CD4-positive, alpha-beta T cell (primary cell): ENCODE measurements at regions not wholly inside any gene's neighbourhood (a gene's known extent, or its start where the extent isn't known, plus 50 kb on each side); places are given as distances from the start of the nearest gene placed in this dataset.

Experiments
- ATAC-seq: fragments of 200-7000 bp; cut with Tn5 transposase; one replicate; pipeline ENCODE4 v1.10.0; 2022; ENCODE audit warnings: mild to moderate bottlenecking; ENCODE audit not compliant: poor library complexity
- CTCF ChIA-PET: fragments of 350-600 bp; sonication (Branson Sonifier 250); formaldehyde crosslinking; loops from one replicate; lab custom pipeline; 2021; ENCODE audit warnings: antibody characterized with exemption, inconsistent platforms; lab: Charles Lee
- POLR2A ChIA-PET: fragments of 350-600 bp; sonication (Branson Sonifier 250); formaldehyde crosslinking; loops from one replicate; lab custom pipeline; 2021; ENCODE audit warnings: antibody characterized with exemption, inconsistent platforms; lab: Charles Lee
- DNase-seq, 14 experiments: peaks; one replicate each; pipeline ENCODE4 v3.0.0-alpha.2; 2013 to 2020; ENCODE audit warnings: mixed read lengths in 2 of 14
- H3K27ac ChIP-seq, 2 donors: one replicate each; pipeline versions ENCODE4 v1.5.1 to v1.7.0; 2013; ENCODE audit warnings: low read length in 2 of 2, low read depth in 1 of 2, mild to moderate bottlenecking in 1 of 2
- H3K27me3 ChIP-seq, 2 experiments: 1 replicate in 1 of 2; 2 replicates in 1 of 2; pipeline versions ENCODE4 v1.6.1 to v1.7.0; 2013; ENCODE audit warnings: low read length in 2 of 2, control low read depth in 1 of 2, mild to moderate bottlenecking in 1 of 2, moderate library complexity in 1 of 2; ENCODE audit not compliant: insufficient read depth in 2 of 2, control insufficient read depth in 1 of 2
- H3K36me3 ChIP-seq: one replicate; pipeline ENCODE4 v1.6.1; 2013; ENCODE audit warnings: low read length, control low read depth; ENCODE audit not compliant: insufficient read depth
- H3K4me1 ChIP-seq: one replicate; pipeline ENCODE4 v1.6.1; 2013; ENCODE audit warnings: low read length, control low read depth; ENCODE audit not compliant: insufficient read depth
- H3K4me3 ChIP-seq: one replicate; pipeline ENCODE4 v1.5.1; 2013; ENCODE audit warnings: mild to moderate bottlenecking, low read length, moderate library complexity
- H3K9me3 ChIP-seq, 2 experiments: 1 replicate in 1 of 2; 2 replicates in 1 of 2; pipeline versions ENCODE4 v1.6.1 to v1.7.0; 2013; ENCODE audit warnings: low read length in 2 of 2, mild to moderate bottlenecking in 2 of 2, control low read depth in 1 of 2, moderate library complexity in 1 of 2; ENCODE audit not compliant: control insufficient read depth in 1 of 2, insufficient read depth in 1 of 2
- H3K27ac Mint-ChIP-seq: one replicate; pipeline ENCODE4 v1.8.0; 2020; ENCODE audit warnings: mixed read lengths
- H3K27me3 Mint-ChIP-seq: one replicate; pipeline ENCODE4 v1.8.0; 2021; ENCODE audit warnings: mixed read lengths
- H3K36me3 Mint-ChIP-seq: one replicate; pipeline ENCODE4 v1.8.0; 2021; ENCODE audit warnings: low read depth, mixed read lengths
- H3K4me1 Mint-ChIP-seq: one replicate; pipeline ENCODE4 v1.8.0; 2021; ENCODE audit warnings: low read depth, mixed read lengths
- H3K4me3 Mint-ChIP-seq: one replicate; pipeline ENCODE4 v1.8.0; 2020; ENCODE audit warnings: mild to moderate bottlenecking, mixed read lengths
- H3K9me3 Mint-ChIP-seq: one replicate; pipeline ENCODE4 v1.8.0; 2020; ENCODE audit warnings: mixed read lengths
- intact Hi-C, 2 experiments: fragments of 100-400 bp; cut with DNase I in 1 of 2; cut with micrococcal nuclease in 1 of 2; formaldehyde crosslinking; loops; one replicate each; pipeline versions ENCODE4 v1.15.1 to v1.9.0; 2023 to 2025; cut with DNase I, micrococcal nuclease
- TF ChIP-seq, protein P1 (sequence below): fragments of 200-600 bp; IDR thresholded peaks from one replicate; pipeline ENCODE4 v1.8.0; 2022; ENCODE audit warnings: antibody characterized with exemption, mild to moderate bottlenecking

DNA sequence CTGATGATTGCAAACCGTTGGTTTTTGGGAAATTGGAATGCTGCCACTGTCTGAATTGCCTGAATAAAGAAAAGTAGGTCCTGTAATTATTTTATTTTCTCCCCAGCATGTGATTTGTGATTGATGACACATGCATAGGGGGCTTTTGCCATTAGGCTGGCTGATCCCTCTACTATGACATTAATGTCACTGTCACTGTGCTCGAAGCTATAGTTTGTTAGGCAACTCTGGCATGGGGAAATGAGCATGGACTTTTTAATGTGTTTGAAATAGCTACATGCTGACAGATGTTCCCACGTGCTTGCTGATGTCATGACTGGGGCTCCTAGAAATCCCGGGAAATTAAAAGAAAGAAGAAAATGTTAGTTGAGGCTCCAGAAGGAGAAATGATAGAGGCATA lies 99.1 kb downstream of the HRH4 start:
- DNase-seq (no peak), ATAC-seq (no peak)
- ChIA-PET POLR2A (no interaction called here), CTCF (no interaction called here)
- intact Hi-C loops: no loop called here
- H3K27me3 ChIP-seq: peaks cover 0 to 4% of the 10 kb centered on the region in 2 experiments
- TF ChIP-seq, protein P1, sequence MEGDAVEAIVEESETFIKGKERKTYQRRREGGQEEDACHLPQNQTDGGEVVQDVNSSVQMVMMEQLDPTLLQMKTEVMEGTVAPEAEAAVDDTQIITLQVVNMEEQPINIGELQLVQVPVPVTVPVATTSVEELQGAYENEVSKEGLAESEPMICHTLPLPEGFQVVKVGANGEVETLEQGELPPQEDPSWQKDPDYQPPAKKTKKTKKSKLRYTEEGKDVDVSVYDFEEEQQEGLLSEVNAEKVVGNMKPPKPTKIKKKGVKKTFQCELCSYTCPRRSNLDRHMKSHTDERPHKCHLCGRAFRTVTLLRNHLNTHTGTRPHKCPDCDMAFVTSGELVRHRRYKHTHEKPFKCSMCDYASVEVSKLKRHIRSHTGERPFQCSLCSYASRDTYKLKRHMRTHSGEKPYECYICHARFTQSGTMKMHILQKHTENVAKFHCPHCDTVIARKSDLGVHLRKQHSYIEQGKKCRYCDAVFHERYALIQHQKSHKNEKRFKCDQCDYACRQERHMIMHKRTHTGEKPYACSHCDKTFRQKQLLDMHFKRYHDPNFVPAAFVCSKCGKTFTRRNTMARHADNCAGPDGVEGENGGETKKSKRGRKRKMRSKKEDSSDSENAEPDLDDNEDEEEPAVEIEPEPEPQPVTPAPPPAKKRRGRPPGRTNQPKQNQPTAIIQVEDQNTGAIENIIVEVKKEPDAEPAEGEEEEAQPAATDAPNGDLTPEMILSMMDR: no peak
- no peaks in the 10 kb centered on the region for H3K9me3 Mint-ChIP-seq
- H3K4me1 ChIP-seq: no peaks in the 10 kb centered on the region
- no peaks in the 10 kb centered on the region for H3K4me1 Mint-ChIP-seq
- no peak overlapping the region for H3K27ac Mint-ChIP-seq
- H3K36me3 ChIP-seq: no peaks in the 10 kb centered on the region
- no peaks in the 10 kb centered on the region for H3K36me3 Mint-ChIP-seq
- H3K4me3 ChIP-seq: no peak overlapping the region
- peaks cover 31% of the 10 kb centered on the region for H3K27me3 Mint-ChIP-seq
- no peak overlapping the region for H3K4me3 Mint-ChIP-seq
- no peaks in the 10 kb centered on the region for H3K9me3 ChIP-seq
- H3K27ac ChIP-seq: no peak overlapping the region

DNA sequence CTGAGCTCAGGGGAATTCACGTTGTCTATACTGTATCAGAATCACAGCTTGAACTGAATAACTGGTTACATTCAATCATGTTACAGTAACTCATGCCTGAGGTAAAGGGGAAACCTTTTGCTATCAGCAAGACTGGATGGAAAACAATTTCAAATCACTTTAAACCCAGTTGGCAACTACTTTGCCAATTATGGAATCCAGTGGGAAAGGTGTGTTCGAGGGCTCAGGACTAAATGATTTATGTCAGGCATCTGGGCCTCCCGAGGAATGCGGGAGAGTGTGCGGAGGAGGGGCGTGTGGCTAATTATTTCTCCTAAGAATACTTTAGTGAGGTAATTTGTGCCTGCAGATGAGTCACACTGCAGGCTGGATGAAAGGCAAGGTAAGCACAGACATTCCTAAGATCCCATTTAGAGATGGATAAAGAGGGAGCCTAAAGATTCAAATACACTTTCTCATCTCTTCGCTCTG lies 100.1 kb downstream of the HRH4 start:
- no peak overlapping the region for H3K27ac Mint-ChIP-seq
- H3K27me3 Mint-ChIP-seq: peaks cover 31% of the 10 kb centered on the region
- ChIA-PET POLR2A (no interaction called here), CTCF (no interaction called here)
- DNase-seq: no peak
- no peaks in the 10 kb centered on the region for H3K9me3 Mint-ChIP-seq
- intact Hi-C loops: no loop called here
- H3K4me1 Mint-ChIP-seq: no peaks in the 10 kb centered on the region
- no peak for ATAC-seq
- no peaks in the 10 kb centered on the region for H3K4me1 ChIP-seq
- no peak overlapping the region for H3K4me3 Mint-ChIP-seq
- no peaks in the 10 kb centered on the region for H3K36me3 ChIP-seq
- H3K4me3 ChIP-seq: no peak overlapping the region
- H3K27ac ChIP-seq: no peak overlapping the region
- H3K36me3 Mint-ChIP-seq: no peaks in the 10 kb centered on the region
- no peaks in the 10 kb centered on the region for H3K9me3 ChIP-seq
- peaks cover 0 to 4% of the 10 kb centered on the region in 2 experiments for H3K27me3 ChIP-seq
- TF ChIP-seq, protein P1: no peak

DNA sequence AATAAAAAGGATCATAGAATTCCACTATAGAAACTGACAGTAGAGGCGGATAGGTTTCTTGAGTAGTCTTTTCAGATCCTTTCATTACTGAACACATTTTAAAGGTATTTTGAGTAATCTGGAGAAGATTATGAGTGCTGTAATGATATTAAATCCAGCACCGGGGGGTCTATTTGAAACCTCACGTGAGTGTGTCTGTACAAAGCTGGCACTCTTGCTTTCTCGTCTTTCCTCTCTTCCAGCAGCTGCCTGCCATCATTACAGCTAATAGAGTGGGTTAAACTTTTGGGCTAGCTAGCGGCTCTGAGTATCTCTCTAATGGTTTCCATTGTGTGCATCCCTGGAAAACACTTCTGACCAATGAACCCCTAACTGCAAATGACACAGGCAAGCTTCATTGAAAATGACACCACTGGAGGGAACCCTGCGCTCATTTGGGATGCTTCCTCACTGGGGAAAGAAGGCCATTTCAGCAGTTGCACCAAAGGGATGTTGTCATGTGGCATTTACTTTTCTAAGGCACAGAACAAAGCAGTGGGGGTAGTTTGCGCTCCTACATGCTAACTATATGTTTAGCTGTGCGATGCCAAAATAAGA lies 101.0 kb downstream of the HRH4 start:
- ATAC-seq (no peak), DNase-seq (no peak)
- Histone ChIP-seq H3K9me3 (no peaks in the 10 kb centered on the region), H3K36me3 (no peaks in the 10 kb centered on the region), H3K27me3 (peaks cover 0 to 4% of the 10 kb centered on the region in 2 experiments), H3K4me3 (no peak overlapping the region), H3K4me1 (no peaks in the 10 kb centered on the region), H3K27ac (no peak overlapping the region)
- Mint-ChIP-seq H3K27me3 (peaks cover 29% of the 10 kb centered on the region), H3K4me3 (no peak overlapping the region), H3K36me3 (no peaks in the 10 kb centered on the region), H3K9me3 (no peaks in the 10 kb centered on the region), H3K27ac (no peak overlapping the region), H3K4me1 (no peaks in the 10 kb centered on the region)
- TF ChIP-seq, protein P1: no peak
- intact Hi-C loops: no loop called here
- ChIA-PET CTCF (no interaction called here), POLR2A (no interaction called here)
